ENCODE measurements at regions not wholly inside any gene's neighbourhood (a gene's known extent, or its start where the extent isn't known, plus 50 kb on each side); places are given as distances from the start of the nearest gene placed in this dataset.

GRCh38 chr18:40017021-40017420 is 1938.0 kb upstream of the PIK3C3 start:
- 56 to 67% methylated on average over 6 of the region's 6 CpGs for WGBS, 2 donors
- TF ChIP-seq POLR2A (IDR thresholded peaks at IDR 0.05) (no peak), CTCF (IDR thresholded peaks at IDR 0.05) (no peak)
- no peak for DNase-seq

DNA sequence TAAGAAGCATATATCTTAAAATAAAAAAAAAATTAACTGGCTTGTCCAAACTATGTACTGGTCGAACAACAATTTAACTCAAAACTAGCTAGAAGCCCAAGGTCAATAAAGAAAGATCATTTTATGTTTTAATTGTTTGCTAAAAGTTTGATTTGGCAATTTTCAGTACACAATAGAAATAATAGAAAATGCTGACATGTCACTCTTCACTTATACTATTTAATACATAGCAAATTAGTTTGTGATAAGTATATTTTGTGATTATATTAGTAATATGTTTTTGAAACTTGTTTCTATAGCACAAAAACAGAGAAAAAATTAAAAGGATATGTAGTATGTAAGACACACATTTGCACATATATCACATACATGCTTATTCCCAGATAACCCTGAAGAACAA is 1938.6 kb upstream of the PIK3C3 start:
- WGBS, 2 donors = 71 to 77% methylated on average over 1 of the region's 1 CpG
- no peaks in the 10 kb centered on the region for H3K36me3 ChIP-seq (ENCODE audit: low read depth, missing control alignments)
- DNase-seq = no peak
- no peak overlapping the region for H3K4me3 ChIP-seq
- TF ChIP-seq CTCF (IDR thresholded peaks at IDR 0.05) (no peak), POLR2A (IDR thresholded peaks at IDR 0.05) (no peak)
- intact Hi-C loops (cut with DNase I; ENCODE audit: low total_unique reads) = no loop called here
- no peaks in the 10 kb centered on the region for H3K27me3 ChIP-seq
- no peaks in the 10 kb centered on the region for H3K4me1 ChIP-seq
- H3K27ac ChIP-seq = no peak overlapping the region
- H3K9me3 ChIP-seq = no peaks in the 10 kb centered on the region

More at GRCh38 chr18:40017021-40017420, 1938.0 kb upstream of the PIK3C3 start:
- Histone ChIP-seq H3K27ac (no peak overlapping the region), H3K27me3 (no peaks in the 10 kb centered on the region), H3K4me3 (no peak overlapping the region), H3K36me3 (ENCODE audit: low read depth, missing control alignments) (no peaks in the 10 kb centered on the region), H3K9me3 (no peaks in the 10 kb centered on the region), H3K4me1 (no peaks in the 10 kb centered on the region)
- intact Hi-C loops (cut with DNase I; ENCODE audit: low total_unique reads) = no loop called here

- DNase-seq = no peak
- intact Hi-C loops (cut with DNase I; ENCODE audit: low total_unique reads) = no loop called here
- TF ChIP-seq POLR2A (IDR thresholded peaks at IDR 0.05) = no peak
- no peak for TF ChIP-seq CTCF (IDR thresholded peaks at IDR 0.05)
These were observed 1941.9 kb upstream of the PIK3C3 start for GRCh38 chr18:40013001-40013609.

GRCh38 chr18:40011201-40011600 is 1943.8 kb upstream of the PIK3C3 start:
- TF ChIP-seq CTCF (IDR thresholded peaks at IDR 0.05) (no peak), POLR2A (IDR thresholded peaks at IDR 0.05) (no peak)
- H3K9me3 ChIP-seq = no peaks in the 10 kb centered on the region
- no peak overlapping the region for H3K27ac ChIP-seq
- no peak for DNase-seq
- H3K36me3 ChIP-seq (ENCODE audit: low read depth, missing control alignments) = no peaks in the 10 kb centered on the region
- no peaks in the 10 kb centered on the region for H3K4me1 ChIP-seq
- H3K27me3 ChIP-seq = no peaks in the 10 kb centered on the region
- 69 to 79% methylated on average over 1 of the region's 1 CpG for WGBS, 2 donors
- H3K4me3 ChIP-seq = no peak overlapping the region
- intact Hi-C loops (cut with DNase I; ENCODE audit: low total_unique reads) = no loop called here

More at GRCh38 chr18:40013001-40013609, 1941.9 kb upstream of the PIK3C3 start:
- H3K27ac ChIP-seq = no peak overlapping the region
- H3K36me3 ChIP-seq (ENCODE audit: low read depth, missing control alignments) = no peaks in the 10 kb centered on the region
- no peak overlapping the region for H3K4me3 ChIP-seq
- H3K9me3 ChIP-seq = no peaks in the 10 kb centered on the region
- no peaks in the 10 kb centered on the region for H3K27me3 ChIP-seq
- H3K4me1 ChIP-seq = no peaks in the 10 kb centered on the region

DNA sequence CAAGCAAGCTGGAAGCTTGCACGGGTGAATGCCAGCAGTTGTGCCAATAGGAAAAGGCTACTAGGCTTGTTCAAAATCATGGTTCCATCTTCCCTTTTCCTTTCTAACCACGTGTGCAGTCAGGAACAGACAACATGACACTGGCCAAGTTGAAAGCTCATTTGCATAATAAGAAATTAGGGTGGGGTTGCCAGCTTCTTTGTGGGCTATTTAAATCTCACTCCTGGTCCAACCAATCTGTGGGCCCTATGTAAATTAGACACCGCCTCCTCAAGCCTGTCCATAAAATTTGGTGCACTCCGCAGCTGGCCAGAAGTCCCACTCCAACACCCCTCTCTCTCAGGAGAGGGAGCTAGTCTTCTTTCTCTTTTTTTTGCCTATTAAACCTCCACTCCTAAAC is 1948.4 kb upstream of the PIK3C3 start:
- intact Hi-C loops (cut with DNase I; ENCODE audit: low total_unique reads) = no loop called here
- no peaks in the 10 kb centered on the region for H3K9me3 ChIP-seq
- DNase-seq = no peak
- 48 to 65% methylated on average over 4 of the region's 4 CpGs for WGBS, 2 donors
- no peaks in the 10 kb centered on the region for H3K27me3 ChIP-seq
- H3K4me3 ChIP-seq = no peak overlapping the region
- TF ChIP-seq POLR2A (IDR thresholded peaks at IDR 0.05) (no peak), CTCF (IDR thresholded peaks at IDR 0.05) (no peak)
- no peaks in the 10 kb centered on the region for H3K36me3 ChIP-seq (ENCODE audit: low read depth, missing control alignments)
- no peaks in the 10 kb centered on the region for H3K4me1 ChIP-seq
- no peak overlapping the region for H3K27ac ChIP-seq

Data from testis (tissue), 2 donors.